Endothelial cell of umbilical vein (primary cell): ENCODE measurements at regions not wholly inside any gene's neighbourhood (a gene's known extent, or its start where the extent isn't known, plus 50 kb on each side); places are given as distances from the start of the nearest gene placed in this dataset.

Experiments
- BruUV-seq: library from RNA; stranded (reverse); fragments of 400-500 nt; replicated peaks from 2 replicates; lab custom pipeline; 2021; lab: Mats Ljungman, UMichigan
- CTCF ChIA-PET: fragments of 300-600, 350-600 bp; sonication (Branson Sonifier 250); formaldehyde crosslinking; loops from one replicate; lab custom pipeline; 2021; ENCODE audit warnings: antibody characterized with exemption, inconsistent platforms; lab: Charles Lee
- POLR2A ChIA-PET: fragments of 300-600, 350-600 bp; sonication (Branson Sonifier 250); formaldehyde crosslinking; loops from one replicate; lab custom pipeline; 2021; ENCODE audit warnings: antibody characterized with exemption, inconsistent platforms; lab: Charles Lee
- DNase-seq: peaks from one replicate; pipeline ENCODE4 v3.0.0-alpha.2; 2011; ENCODE audit warnings: low read depth, low spot score
- FAIRE-seq: peaks from 2 replicates; lab custom pipeline; 2011; peaks lifted over from hg19 to GRCh38; lab: Jason Lieb, UNC
- H2AFZ ChIP-seq: 2 replicates; pipeline ENCODE4 v1.6.0; 2012; ENCODE audit warnings: low read depth, low read length, control low read depth, inconsistent platforms
- H3K27ac ChIP-seq: 2 replicates; pipeline ENCODE4 v1.5.1; 2011; ENCODE audit warnings: low read depth, mild to moderate bottlenecking, control low read depth, low read length, moderate library complexity; ENCODE audit not compliant: insufficient read depth
- H3K27me3 ChIP-seq, 2 experiments: 2 replicates each; pipeline versions ENCODE4 v1.6.0 to v1.6.1; 2011; ENCODE audit warnings: low read length in 2 of 2, mixed read lengths in 1 of 2; ENCODE audit not compliant: control insufficient read depth in 2 of 2, insufficient read depth in 2 of 2
- H3K36me3 ChIP-seq, 2 experiments: 2 replicates in 1 of 2; 3 replicates in 1 of 2; pipeline ENCODE4 v1.5.1; 2011; ENCODE audit warnings: low read length in 2 of 2, mild to moderate bottlenecking in 1 of 2, moderate library complexity in 1 of 2; ENCODE audit not compliant: control insufficient read depth in 2 of 2, insufficient read depth in 2 of 2; ENCODE audit errors: extremely low read depth in 1 of 2
- H3K4me1 ChIP-seq: 3 replicates; pipeline ENCODE4 v1.5.1; 2011; ENCODE audit warnings: mild to moderate bottlenecking, low read length; ENCODE audit not compliant: control insufficient read depth, insufficient read depth; ENCODE audit errors: extremely low read depth
- H3K4me2 ChIP-seq: 2 replicates; pipeline ENCODE4 v1.6.1; 2011; ENCODE audit warnings: low read length, control low read depth, mixed read lengths; ENCODE audit not compliant: insufficient read depth
- H3K4me3 ChIP-seq, 3 experiments: fragments of 200-600 bp in 1 of 3; sonication (generic), shearing (Covaris generic) in 1 of 3; replicated peaks in 1 of 3; 2 replicates each; pipeline ENCODE4 v1.5.1; 2011 to 2016; ENCODE audit warnings: control low read depth in 3 of 3, low read length in 3 of 3, mild to moderate bottlenecking in 2 of 3, inconsistent platforms in 1 of 3, low read depth in 1 of 3, moderate library complexity in 1 of 3; ENCODE audit not compliant: insufficient read depth in 1 of 3
- H3K79me2 ChIP-seq: 2 replicates; pipeline ENCODE4 v1.6.0; 2012; ENCODE audit warnings: low read length, inconsistent platforms; ENCODE audit not compliant: control insufficient read depth, insufficient read depth
- H3K9ac ChIP-seq: replicated peaks from 2 replicates; pipeline ENCODE3; 2011; ENCODE audit warnings: low read length, control low read depth; ENCODE audit not compliant: insufficient read depth; ENCODE audit errors: extremely low read depth
- H3K9me1 ChIP-seq: replicated peaks from 3 replicates; pipeline ENCODE4 v1.6.0; 2011; ENCODE audit warnings: mild to moderate bottlenecking, low read length; ENCODE audit not compliant: control insufficient read depth, insufficient read depth; ENCODE audit errors: extremely low read depth
- H3K9me3 ChIP-seq: replicated peaks from 2 replicates; pipeline ENCODE4 v1.5.1; 2012; ENCODE audit warnings: low read length, inconsistent platforms; ENCODE audit not compliant: control insufficient read depth, insufficient read depth
- H4K20me1 ChIP-seq: replicated peaks from 2 replicates; pipeline ENCODE3; 2011; ENCODE audit warnings: mild to moderate bottlenecking, low read length; ENCODE audit not compliant: control insufficient read depth, insufficient read depth; ENCODE audit errors: extremely low read depth
- CTCF ChIP-seq, 2 donors: IDR thresholded peaks; 1 replicate in 1 of 2; 2 replicates in 1 of 2; pipeline ENCODE4 v1.5.1; 2011; ENCODE audit warnings: low read length in 2 of 2, mild to moderate bottlenecking in 2 of 2, moderate library complexity in 2 of 2, control low read depth in 1 of 2, inconsistent platforms in 1 of 2, low read depth in 1 of 2; ENCODE audit not compliant: insufficient read depth in 1 of 2; ENCODE audit errors: extremely low read depth in 1 of 2
- EZH2 ChIP-seq: IDR thresholded peaks from 2 replicates; pipeline ENCODE4 v1.6.1; 2012; ENCODE audit warnings: borderline replicate concordance, low read depth, mild to moderate bottlenecking, moderate library complexity, low read length, inconsistent platforms; ENCODE audit not compliant: severe bottlenecking
- JUN ChIP-seq: IDR thresholded peaks from 2 replicates; pipeline ENCODE4 v1.6.1; 2011; ENCODE audit warnings: borderline replicate concordance, low read depth; ENCODE audit not compliant: insufficient read length, insufficient read depth
- MYC ChIP-seq: IDR thresholded peaks from one replicate; pipeline ENCODE4 v1.6.1; 2011; ENCODE audit warnings: mild to moderate bottlenecking, low read depth, low read length
- POLR2A ChIP-seq: IDR thresholded peaks from 2 replicates; pipeline ENCODE4 v1.6.1; 2012; ENCODE audit warnings: low read depth, mild to moderate bottlenecking, control low read depth, low read length
- dilution Hi-C: fragments of 300-500 bp; cut with MboI; formaldehyde crosslinking; loops from one replicate; pipeline ENCODE4 v1.15.0; 2019; ENCODE audit warnings: low sequenced_read_pairs; ENCODE audit not compliant: extremely low pct_ligation_motif_present
- intact Hi-C: fragments of 100-400 bp; cut with micrococcal nuclease; formaldehyde crosslinking; loops from one replicate; pipeline ENCODE4 v1.10.0; 2022
- TF ChIP-seq, protein P1 (sequence below): IDR thresholded peaks from 2 replicates; pipeline ENCODE4 v1.6.1; 2011; ENCODE audit not compliant: insufficient read depth, insufficient read length

GRCh38 chr1:2921970-2922686 lies 99.1 kb upstream of the ACTRT2 start:
- Histone ChIP-seq H3K27me3 (no peaks in the 10 kb centered on the region), H3K4me1 (no peaks in the 10 kb centered on the region), H3K27ac (no peak overlapping the region), H3K9ac (no peak overlapping the region), H4K20me1 (no peaks in the 10 kb centered on the region), H3K9me1 (no peaks in the 10 kb centered on the region), H3K79me2 (no peaks in the 10 kb centered on the region), H3K36me3 (no peaks in the 10 kb centered on the region), H3K4me3 (no peak overlapping the region), H2AFZ (no peak overlapping the region), H3K4me2 (no peak overlapping the region), H3K9me3 (peaks cover 1% of the 10 kb centered on the region)
- CTCF ChIA-PET, result no interaction called here
- DNase-seq (no peak), FAIRE-seq (no peak)
- dilution Hi-C loops, result no loop called here
- intact Hi-C loops, result no loop called here
- no TSS peak for BruUV-seq
- POLR2A ChIA-PET, result no interaction called here
- TF ChIP-seq, protein P1, sequence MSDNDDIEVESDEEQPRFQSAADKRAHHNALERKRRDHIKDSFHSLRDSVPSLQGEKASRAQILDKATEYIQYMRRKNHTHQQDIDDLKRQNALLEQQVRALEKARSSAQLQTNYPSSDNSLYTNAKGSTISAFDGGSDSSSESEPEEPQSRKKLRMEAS, result no peak
- TF ChIP-seq EZH2 (no peak), POLR2A (no peak), JUN (no peak), CTCF (IDR thresholded peaks at IDR 0.05; ENCODE audit: extremely low read depth in 1 of 2, insufficient read depth in 1 of 2, low read depth in 1 of 2, low read length in 2 of 2) (no peak), MYC (no peak)
